A673 (cell line): ENCODE measurements at regions not wholly inside any gene's neighbourhood (a gene's known extent, or its start where the extent isn't known, plus 50 kb on each side); places are given as distances from the start of the nearest gene placed in this dataset.
"Not testable (repeated sequence)": the region's sequence is repeated elsewhere in the genome, so short reads cannot be mapped to it uniquely, and the experiment has no call there.

Experiments
- CTCF ChIP-seq: fragments of 300-800, 200-600 bp; sonication (generic); conservative IDR thresholded peaks from 2 replicates; pipeline ENCODE4 v1.5.1; 2017; ENCODE audit warnings: low read depth, mild to moderate bottlenecking, antibody characterized with exemption, low read length, moderate library complexity, mixed read lengths
- EZH2 ChIP-seq: fragments of 200-600 bp; sonication (generic); IDR thresholded peaks from 2 replicates; pipeline ENCODE4 v1.6.1; 2017; ENCODE audit warnings: borderline replicate concordance, low read depth, mild to moderate bottlenecking, mixed read lengths, antibody characterized with exemption, low read length; ENCODE audit not compliant: poor library complexity, severe bottlenecking

GRCh38 chr9:115347776-115348175 is 229.8 kb upstream of the TNC start:
- not testable (repeated sequence) for TF ChIP-seq CTCF, EZH2
